AG08396 (cell line): ENCODE measurements at regions not wholly inside any gene's neighbourhood (a gene's known extent, or its start where the extent isn't known, plus 50 kb on each side); places are given as distances from the start of the nearest gene placed in this dataset.

ENCODE experiments used
- DNase-seq: peaks from one replicate; pipeline ENCODE4 v3.0.0; 2012; ENCODE audit warnings: low spot score, mixed read lengths

DNA sequence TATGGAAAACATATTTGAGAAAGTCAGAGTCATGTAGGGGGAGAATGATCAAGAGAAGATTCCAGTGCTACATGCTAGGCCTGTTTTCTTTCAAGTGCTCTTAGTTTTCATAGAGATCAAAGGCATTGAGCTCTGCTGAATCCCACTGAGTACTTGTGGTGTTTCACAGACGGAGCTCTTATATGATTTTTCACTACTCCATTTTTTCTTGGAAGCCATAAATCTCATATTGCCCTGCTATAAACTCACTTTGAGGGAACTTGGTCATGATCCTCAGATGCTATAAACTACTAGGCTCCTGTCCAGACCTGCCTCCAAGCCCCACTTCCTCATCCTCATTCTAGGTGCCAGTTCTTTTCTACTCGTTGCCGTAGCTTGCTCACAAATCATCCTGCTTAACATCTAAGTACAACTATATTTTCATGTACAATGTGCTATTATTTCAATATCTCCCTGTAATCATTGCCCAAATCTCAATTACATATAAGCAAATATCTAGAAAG is 180.8 kb upstream of the CCDC179 start:
- DNase-seq = no peak

DNA sequence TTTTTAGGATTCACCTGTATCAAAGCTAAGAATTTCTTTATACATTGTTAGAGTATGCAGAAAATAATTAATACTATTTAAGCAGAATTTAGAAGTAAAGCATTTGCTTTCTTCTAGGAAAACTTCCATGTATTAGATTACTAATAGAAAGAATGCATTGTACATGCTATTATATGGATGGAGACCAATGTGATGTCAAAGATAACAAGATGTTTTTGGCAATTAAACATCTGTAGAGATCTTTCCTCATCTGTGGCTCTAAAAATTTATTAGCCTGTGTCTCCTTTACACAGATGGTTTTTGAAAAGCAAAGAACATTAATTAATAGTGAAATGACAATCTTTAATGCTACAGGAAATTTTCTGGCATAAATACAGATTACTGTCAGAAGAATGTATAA is 198.4 kb upstream of the CCDC179 start:
- no peak for DNase-seq

DNA sequence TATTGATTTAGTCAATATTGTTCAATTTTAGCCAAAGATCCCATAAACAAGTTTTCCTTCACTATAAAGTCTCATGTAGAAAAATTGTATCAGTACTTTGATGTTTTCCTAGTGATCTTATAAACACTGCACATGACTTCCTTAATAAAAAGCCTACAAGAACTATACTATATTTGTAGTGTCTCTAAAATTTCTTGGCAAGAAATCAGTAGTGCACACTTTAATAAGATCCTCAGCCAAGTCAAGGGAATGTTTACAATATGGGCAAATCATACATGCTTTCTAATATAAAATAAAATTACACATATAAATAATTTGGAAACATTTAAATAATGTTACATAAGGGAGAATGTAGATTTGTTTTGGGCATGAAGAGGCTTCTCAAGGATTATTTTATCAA is 203.0 kb upstream of the CCDC179 start:
- DNase-seq = no peak

DNA sequence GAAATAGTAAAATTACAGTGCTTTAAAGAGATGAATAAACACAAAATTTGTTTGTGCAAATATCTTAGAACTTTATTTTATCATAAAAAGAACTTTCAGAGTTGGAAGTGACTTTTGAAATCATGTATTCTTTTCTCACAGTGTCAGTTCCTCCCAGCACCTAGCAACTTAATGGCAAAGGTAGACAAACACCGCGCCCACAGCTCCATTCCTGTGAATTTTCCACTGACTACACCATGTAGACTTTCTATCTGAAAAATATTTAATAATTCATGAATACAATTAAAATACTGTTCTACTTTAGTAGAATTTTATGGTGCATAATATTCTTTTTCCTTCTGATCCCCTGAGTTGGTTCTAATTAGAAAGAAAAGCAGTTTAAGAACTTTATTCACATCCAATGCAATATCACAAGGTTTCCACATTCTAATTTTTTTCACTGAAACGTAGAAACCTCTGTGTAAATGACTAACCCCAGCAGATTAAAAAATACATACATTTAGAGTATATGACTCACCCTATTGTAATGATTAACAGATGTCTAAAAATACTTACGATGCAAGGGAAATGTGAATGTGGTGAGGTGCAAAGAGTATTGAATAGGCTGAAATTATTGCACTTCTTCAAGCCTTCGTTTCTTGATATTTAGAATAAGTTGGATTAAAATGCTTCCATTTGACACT is 218.2 kb upstream of the CCDC179 start:
- no peak for DNase-seq

DNA sequence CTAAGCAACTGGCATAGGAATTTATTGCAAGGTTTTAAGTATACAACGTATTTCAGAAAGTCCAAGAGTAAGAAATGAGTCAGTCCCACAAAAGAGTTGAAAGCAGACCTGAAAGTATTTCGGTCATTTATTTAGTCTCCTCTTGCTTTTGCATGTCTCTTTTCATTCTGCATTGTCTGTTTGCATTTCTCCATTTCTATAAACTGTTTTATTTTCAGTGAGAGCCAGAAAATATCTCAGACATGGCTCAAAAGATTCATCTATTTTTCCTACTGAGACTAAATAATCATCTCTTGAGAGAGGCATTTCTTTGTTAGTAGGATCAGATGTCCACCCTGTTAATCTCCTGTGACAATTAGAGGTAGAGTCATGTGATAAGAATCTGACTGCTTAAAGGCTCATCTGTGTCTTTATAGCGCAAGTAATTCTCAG is 219.1 kb upstream of the CCDC179 start:
- DNase-seq = peak; percentile 15

DNA sequence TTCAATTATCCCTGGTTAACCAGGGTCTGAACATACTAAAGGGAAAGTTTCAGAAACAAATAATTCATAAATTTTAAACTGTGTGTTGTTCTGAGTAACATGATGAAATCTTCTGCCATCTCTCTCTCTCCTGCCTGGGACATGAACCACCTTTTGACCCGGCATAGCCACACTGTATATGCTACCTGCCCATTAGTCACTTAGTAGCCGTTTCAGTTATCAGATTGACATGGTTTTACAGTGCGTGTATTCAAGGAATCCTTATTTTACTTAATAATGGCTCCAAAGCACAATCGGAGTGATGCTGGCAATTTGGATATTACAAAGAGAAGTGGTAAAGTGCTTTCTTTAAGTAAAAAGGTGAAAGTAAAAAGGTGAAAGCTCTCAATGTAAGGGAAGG is 227.1 kb upstream of the CCDC179 start:
- no peak for DNase-seq

DNA sequence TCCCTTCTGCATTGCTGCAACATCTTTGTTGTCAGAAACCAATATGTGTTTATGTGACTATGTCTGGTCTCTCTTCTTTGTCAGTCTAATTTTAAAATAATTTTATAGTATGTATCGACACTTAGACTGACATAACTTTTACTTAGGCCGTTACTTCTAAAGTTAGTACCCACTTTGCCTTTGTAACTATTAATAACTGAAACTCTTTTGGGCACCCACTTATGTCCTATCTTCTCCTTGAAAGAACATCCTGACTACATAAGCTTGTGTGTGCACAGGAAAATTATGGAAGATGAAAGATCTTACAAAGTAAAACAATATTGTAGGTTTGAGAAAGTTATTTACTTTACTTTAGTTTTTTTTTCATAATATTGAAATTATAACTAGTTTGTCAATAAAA is 230.4 kb upstream of the CCDC179 start:
- DNase-seq = no peak

DNA sequence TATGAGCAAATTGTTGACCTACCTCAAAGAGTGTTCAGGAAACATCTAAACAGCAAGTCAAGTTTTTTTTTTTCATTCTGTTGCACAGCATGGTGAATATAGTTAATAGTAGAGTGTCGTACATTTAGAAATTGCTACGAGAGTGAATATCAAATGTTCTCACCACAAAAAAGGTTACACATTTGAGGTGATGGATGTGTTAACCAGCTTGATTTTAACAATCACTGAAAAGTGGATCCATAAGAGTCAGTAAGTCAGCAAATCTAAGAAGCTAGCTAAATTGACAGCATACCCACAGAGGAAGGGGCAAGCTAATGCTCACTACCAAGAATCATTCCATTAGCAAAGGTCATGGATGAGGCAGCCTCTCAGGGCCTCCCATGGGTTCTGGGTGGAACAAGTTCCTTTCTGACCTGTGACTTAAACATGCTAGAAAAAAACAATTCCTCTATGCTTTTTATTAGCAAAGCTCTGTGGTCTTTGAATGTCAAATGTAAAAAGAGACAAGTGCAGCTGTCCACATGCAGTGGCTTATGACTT is 235.4 kb upstream of the CCDC179 start:
- DNase-seq = no peak

DNA sequence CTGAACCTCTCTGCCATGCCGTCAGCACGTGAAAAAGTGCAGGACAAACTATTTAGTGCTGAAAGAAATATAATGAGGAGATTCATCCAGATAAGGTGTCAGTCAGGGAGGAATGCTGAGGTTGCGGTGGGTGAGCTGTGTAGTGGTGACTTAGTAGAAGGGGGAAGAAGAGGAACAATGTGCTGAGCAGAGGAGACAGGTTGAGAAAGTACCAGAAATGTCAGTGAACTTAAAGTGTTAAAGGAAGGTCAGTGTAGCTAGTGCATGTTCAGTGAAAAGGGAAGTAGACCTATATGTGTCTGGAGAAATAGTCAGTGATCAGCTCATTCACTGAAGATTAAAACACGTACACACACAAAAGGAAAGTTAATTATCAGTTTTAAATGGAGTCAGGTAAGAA is 237.6 kb upstream of the CCDC179 start:
- no peak for DNase-seq

DNA sequence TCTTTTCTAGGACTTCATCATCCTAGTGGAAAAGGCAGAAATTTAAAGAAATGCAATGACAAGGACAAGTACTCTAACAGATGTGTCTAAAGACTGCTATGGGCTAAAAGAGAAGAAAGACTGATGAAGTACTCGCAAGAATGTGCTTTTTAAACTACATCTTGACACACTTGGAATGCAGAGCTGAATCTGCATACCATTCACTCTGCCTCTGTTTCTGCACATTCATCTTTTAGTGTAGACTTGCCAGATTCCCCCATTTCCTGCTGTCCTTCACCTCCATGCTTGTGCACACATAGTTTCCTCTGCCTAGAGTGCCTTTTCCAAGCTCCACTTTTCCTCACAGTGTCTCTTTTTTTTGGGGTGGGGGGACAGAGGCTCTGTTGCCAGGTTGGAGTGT is 239.0 kb upstream of the CCDC179 start:
- DNase-seq = peak; percentile 8

DNA sequence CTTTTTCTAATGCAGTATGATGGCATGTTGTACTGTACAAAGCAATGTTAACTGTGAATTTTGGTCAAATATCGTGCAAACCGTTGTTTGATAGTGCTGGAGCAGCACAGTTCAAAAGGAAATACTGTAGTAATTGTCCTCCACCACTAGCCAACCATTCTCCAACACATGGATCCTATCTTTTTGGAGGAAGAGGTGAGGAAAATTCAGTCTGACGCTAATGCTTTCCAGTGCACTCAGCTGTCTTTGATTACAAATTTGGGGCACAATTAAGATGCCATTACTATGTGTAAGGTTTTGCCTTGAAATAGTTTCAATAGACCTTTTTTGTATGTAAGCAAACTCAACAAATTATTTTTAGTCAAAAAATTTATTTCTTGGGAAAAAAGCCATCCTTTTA is 240.5 kb upstream of the CCDC179 start:
- no peak for DNase-seq

DNA sequence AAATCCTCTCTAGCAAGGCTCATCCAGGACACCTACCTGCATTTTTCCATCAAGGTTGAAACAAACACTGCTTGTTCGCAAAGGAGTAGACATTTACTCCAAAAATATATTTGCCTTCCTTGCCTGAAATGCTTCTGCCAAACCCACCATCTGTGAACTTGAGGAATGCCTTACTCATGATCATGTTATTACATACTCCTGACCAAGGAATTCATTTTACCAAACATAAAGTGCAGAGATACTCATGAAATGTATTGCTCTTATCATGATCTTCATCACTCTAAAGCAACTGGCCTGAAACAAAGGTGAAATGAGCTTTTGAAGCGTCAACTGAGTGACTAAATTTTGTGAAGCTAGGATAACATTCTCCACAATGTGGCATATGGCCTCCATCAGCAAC is 243.1 kb upstream of the CCDC179 start:
- peak; percentile 5 for DNase-seq

DNA sequence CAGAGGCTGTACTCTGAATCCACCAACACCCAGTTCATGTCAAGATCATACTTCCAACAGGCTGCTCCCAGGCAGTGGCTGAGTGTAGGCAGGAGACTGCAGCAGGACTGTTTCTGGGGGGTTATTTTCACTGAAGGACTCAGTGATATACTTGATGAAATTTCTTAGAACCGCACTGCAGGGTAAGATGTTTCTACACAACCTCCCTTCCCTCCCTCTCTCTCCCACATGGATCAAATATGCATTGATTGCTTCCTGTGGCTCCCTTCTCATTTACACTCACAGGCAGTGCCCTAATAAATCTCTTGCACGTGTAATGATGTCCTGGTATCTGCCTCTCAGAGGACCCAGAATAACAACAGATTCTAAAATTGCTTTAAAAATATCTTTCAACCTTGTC is 251.3 kb upstream of the CCDC179 start:
- no peak for DNase-seq

DNA sequence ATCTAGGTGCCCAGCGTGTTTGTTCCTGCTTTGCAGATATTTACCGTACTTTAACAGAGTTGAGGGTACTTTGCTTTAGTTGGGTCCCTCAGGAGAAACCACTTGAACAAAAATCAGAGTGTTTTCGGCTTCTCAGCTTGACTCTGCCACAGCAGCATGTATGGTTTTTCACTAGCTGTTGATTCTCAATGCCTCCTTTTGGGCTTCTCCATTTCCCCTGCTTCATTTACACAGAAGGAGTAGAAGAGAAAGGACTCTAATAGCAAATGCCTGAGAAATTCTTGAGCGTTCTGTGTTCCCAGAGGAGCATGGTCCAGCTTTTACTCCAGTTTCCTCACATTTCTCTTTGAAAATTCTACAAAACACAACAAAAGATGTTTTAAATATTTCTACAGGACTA is 252.1 kb upstream of the CCDC179 start:
- DNase-seq = no peak

DNA sequence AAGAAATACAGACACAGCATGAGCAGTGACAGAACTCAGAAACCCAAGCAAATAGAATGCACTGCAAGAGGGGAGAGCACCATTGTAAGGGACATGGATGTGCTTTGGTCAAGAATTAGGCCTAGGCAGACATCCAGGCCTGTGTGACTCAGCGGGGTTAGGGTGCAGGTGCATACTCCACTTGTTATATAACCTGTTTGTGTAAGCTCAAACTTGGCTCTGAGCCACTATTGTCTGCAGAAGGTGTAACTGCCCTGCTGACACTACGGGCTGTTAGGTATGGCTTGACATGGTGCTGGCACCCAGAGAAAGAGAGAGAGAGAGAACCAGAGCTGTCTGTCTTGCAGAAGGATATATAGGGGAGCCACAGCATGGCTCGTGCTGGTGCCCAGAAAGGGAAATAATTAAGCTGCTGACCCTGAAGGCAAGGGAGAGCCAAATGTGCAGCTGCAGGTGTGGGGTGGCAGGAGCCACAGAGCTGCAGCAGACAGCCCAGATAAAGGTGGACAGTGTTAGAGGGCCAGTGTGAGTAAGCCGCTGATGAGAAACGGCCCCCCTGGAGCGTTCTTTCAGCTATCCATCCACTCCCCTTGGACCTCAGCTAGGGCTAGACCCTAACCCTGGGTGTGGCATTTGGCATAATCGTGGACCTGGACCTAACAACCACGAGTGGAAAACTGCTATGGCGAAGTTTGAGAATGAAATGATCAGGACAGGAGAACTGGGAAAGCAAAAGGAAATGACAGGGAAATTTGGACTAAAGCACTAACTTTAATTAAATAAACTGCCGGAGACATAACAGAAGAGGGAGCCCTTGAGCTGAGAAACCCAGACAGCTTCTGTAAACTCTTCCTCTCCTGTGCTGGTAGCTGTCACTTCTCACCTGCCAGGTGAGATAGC is 253.0 kb upstream of the CCDC179 start:
- DNase-seq = peak; percentile 39

DNA sequence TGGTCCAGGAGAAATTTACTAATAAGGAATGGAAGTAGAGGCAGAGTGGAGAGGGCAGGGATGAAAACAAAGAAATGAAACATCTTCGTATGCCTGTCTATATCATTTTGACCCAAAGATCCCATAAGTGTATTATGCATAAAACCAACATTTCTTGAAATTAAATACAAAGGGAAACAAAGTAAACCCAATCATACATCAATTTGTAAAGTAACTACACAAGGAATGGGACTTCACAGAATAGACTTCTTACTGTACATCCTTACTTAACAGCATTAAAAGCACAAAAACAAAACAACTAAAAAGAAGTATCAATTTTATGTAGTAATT is 253.6 kb upstream of the CCDC179 start:
- DNase-seq = no peak

DNA sequence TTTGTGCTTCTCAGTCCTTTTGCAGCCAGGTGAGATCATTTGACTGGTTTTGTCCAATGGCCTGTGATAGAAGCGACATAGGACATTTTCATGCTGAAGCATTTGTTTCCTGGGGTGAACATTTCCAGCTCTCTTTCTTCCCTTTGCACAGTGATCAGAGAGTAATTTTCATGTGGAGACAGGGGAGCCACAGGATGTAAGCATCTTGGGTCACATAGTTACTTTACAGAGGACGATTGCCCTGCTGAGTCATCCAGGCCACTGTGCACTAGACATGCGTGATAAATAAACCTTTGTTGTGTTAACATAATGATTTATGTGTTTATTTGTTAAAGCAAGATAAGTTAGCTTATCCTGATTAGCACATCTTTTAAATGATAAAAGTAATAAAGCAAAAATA is 263.5 kb upstream of the CCDC179 start:
- peak; percentile 22 for DNase-seq

DNA sequence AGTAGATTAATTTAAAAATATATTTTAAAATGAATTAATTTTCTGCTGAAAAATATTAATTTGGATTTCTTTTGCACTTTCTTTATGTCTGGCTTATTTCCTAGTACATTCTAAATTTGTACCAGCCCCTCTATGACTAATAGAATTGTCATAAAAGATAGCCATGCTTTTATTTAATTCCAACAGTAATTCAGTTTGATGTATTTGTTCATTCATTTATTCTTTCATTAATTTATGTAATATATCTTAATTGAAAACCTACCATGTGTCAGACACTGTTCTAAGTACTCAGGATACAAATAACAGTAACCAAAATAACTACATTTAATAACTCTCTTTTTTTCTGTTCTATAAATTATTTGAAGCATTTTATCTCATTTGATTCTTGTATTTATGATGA is 264.0 kb upstream of the CCDC179 start:
- no peak for DNase-seq

DNA sequence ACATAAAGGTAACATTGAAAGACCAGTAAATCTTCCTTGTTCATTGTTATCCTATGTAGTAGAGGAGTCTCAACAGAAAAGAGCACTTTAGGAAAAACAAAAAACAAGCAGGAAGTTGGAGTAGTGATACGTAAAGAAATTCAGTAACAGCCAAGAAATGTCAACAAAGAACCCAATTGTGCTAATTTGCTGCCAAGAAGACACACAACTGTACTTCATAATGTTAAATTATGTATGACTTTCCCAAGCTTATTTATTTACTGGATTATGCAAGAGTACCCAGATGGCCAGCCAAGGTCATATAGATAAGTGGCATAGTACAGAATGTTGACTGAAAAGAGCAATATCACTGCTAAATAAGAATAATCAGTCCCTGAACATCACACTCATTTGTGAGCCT is 264.7 kb upstream of the CCDC179 start:
- no peak for DNase-seq

DNA sequence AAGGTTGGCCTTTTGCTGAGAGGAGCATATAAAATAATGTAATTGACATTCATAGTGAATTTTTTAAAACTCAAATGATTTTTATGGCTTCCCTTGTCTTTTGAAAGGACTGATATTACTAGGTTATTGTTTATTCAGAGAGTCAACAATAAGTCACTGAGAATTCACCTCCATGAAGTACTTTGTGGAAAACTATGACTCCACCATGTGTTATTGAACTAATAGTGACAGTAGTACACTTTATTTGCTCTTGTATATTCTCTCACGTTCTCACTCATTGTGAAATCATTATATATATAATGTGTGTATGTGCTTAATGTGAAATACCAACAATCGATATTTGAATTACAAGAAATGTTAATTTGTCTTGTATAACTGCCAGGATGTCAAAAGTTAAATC is 267.4 kb upstream of the CCDC179 start:
- DNase-seq = no peak

DNA sequence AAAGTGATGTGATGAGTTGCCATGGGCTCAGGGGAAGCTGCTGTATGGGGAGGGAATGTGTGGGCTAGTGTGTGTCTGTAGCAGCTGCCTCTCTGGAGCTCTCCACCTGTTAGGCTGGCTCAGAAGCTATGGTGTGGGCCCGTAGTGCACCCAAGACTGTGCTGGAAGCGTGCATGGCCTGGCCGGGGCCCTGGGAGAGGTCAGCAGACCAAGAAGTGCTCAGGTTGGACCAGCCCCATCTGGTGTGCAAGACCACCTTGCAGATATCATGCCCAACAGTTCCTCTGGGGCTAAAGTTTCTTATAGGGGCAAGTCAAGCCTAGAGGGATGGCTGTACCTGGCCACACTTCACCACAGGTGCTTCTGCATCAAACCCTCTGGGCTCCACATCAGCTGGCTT is 274.4 kb upstream of the CCDC179 start:
- no peak for DNase-seq

DNA sequence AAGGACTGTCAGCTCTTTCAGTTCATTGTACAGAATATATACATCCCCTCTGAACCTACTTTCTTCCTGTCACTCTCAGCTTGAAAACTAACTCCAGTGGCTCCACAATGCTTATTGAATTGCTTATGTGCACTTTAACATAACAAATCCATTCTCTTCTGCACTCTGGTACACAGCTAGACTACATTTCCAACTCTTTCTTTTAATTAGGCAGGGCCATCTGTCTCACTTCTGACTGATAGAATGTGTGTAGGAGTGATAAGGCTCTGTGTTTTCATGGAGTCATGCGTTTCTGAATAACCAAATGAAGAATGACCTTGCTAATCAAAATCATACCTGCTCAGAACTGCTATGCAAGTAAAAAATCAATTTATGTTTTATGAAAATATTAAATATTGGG is 278.5 kb upstream of the CCDC179 start:
- no peak for DNase-seq

DNA sequence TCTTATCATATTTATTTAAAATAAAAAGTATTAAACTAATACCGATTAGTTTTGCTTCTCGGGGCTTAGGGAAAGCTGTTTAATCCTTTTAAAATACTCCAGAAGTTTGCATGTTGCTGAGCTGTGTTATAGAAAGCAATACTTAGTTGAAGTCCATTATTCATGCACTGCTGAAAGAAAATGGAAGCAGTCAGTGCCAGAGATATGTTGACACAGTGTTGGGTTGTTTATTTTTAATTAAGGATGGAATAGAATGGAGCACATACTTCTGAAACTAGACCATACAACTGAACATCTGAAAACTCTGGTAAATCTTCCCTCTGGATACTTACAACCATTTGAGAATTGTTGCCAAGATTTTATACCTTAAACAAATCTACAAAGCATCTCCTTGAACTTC is 282.7 kb upstream of the CCDC179 start:
- no peak for DNase-seq
